ENCODE measurements at regions not wholly inside any gene's neighbourhood (a gene's known extent, or its start where the extent isn't known, plus 50 kb on each side); places are given as distances from the start of the nearest gene placed in this dataset.

DNA sequence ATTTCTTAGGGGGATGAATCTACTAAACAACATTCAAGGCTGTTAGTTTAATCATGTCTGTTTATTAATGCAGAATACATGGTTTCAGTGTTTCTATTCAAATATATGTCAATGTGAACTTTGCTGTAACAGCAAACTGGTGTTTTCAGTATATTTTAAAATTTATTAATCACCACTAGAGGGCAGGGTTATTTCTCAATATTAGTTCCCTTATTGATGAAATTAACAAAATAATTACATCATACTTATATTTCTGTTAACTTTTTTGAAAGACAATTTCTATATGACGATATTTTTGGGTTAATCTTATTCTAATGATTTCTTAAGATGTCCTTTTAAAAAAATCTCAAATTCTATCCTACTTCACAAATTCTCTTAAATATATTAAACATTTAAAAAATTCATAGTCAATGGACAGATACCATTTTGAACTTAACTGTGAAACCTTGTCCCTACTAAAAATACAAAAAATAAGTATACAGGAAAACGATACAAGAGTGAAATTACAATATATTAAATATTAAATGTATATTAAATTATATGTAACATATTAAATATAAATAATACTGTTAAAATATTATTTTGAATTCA, 1034.1 kb upstream of the PRMT6 start:
- in situ Hi-C loops (cut with HindIII; ENCODE audit: low sequenced_read_pairs) = no loop called here
- TF ChIP-seq, protein P1, sequence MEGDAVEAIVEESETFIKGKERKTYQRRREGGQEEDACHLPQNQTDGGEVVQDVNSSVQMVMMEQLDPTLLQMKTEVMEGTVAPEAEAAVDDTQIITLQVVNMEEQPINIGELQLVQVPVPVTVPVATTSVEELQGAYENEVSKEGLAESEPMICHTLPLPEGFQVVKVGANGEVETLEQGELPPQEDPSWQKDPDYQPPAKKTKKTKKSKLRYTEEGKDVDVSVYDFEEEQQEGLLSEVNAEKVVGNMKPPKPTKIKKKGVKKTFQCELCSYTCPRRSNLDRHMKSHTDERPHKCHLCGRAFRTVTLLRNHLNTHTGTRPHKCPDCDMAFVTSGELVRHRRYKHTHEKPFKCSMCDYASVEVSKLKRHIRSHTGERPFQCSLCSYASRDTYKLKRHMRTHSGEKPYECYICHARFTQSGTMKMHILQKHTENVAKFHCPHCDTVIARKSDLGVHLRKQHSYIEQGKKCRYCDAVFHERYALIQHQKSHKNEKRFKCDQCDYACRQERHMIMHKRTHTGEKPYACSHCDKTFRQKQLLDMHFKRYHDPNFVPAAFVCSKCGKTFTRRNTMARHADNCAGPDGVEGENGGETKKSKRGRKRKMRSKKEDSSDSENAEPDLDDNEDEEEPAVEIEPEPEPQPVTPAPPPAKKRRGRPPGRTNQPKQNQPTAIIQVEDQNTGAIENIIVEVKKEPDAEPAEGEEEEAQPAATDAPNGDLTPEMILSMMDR (IDR thresholded peaks at IDR 0.05; ENCODE audit: low read depth, low read length, missing control alignments) = no peak
- no peak for DNase-seq (ENCODE audit: low read depth)
- no peak overlapping the region for H3K4me3 ChIP-seq (ENCODE audit: low read depth, low read length)

DNA sequence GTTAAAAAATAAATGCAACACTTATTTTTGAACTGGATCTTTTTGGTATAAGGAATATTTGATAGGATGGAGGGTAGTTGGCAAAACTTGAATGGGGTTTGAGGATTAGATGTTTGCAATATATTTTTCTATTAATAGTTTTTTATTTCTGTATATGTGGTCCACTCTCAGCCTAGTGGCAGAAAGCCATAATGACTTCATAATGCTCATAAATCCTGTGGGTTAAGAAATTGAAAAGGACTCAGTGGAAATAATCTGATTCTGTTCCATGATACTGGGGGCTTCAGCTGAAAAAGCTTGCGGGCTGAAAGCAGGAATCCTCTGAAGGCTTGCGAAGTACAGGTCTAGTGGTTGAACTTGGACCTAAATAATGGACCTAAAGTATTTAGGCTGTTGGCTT, 1028.6 kb upstream of the PRMT6 start:
- TF ChIP-seq, protein P1 (IDR thresholded peaks at IDR 0.05; ENCODE audit: low read depth, low read length, missing control alignments) = no peak
- no peak overlapping the region for H3K4me3 ChIP-seq (ENCODE audit: low read depth, low read length)
- in situ Hi-C loops (cut with HindIII; ENCODE audit: low sequenced_read_pairs) = no loop called here
- no peak for DNase-seq (ENCODE audit: low read depth)

DNA sequence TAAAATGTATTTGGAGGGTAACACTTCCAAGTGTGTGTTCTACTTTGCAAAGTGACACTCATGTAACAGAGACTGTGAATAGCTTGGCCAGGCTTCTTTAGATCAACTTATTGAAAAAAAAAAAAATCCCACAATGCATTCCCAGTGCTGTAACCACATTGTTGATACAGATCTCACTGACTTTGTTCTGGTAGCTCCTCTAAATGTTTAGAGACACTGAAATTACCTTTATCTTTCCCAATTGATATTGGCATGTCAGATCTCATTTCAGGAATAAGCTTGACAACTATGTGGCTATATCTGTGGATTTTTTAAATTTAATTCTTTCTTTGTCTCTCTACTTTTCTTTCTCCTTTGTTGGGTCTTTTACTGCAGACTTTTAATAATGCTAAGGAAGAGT, 1018.9 kb upstream of the PRMT6 start:
- in situ Hi-C loops (cut with HindIII; ENCODE audit: low sequenced_read_pairs) = no loop called here
- no peak for DNase-seq (ENCODE audit: low read depth)
- TF ChIP-seq, protein P1 (IDR thresholded peaks at IDR 0.05; ENCODE audit: low read depth, low read length, missing control alignments) = no peak
- no peak overlapping the region for H3K4me3 ChIP-seq (ENCODE audit: low read depth, low read length)

DNA sequence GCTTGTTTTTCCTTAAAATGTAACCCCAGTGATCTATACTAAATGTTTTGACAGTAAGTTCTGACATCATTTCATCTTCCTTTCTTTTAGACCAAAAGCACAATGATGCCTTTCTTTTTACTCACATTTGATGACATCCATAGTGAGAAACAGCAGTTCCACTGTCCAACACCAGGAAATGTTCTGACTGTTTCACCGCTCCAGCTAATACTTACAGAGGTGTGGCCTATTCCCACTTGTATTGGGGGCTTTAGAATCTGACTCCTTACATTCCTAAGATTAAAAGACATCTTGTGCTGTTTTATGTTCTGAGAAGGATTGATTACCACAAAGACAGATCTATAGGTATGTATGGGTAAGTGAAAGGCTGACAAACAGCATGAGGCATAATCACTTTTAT, 1018.2 kb upstream of the PRMT6 start:
- in situ Hi-C loops (cut with HindIII; ENCODE audit: low sequenced_read_pairs) = no loop called here
- no peak for DNase-seq (ENCODE audit: low read depth)
- TF ChIP-seq, protein P1 (IDR thresholded peaks at IDR 0.05; ENCODE audit: low read depth, low read length, missing control alignments) = no peak
- H3K4me3 ChIP-seq (ENCODE audit: low read depth, low read length) = no peak overlapping the region

DNA sequence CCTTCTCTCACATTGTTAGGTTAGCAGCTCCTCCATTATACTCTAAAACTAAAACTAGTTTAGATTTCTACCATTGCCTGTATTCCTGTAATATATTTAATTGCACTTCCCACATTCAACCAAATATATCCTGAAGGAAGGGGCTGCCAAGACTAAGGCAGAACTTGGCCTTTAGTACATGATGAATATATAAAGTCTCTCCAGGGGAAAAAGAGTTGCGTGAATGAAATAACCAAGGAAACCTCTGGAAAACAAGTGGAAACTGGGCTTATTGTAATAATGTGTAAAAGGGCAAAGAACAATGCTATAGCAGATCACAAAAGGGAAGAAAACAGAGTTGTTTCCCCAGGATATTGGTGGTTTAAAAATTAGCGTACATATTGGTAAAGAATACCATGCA, 1012.5 kb upstream of the PRMT6 start:
- TF ChIP-seq, protein P1 (IDR thresholded peaks at IDR 0.05; ENCODE audit: low read depth, low read length, missing control alignments) = no peak

DNA sequence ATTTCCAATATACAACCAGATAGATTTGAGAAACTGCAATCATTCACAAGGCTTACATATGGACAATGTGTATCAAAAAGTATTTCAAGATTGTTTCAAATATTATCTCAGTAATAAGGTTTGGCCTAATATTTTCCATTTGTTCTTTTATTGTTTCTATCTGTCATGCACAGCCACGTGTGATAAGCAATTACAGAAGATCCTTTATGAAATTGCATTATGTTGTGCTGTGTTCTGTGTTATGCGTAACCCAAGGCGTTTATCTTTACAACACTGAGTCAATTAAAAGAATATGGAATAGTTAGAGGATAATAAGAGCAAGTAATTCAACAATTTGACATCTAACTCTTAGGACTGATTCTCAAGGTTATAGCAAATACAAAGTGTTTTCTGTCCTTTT, 1009.3 kb upstream of the PRMT6 start:
- in situ Hi-C loops (cut with HindIII; ENCODE audit: low sequenced_read_pairs) = no loop called here

More for the DNA sequence above, 1012.5 kb upstream of the PRMT6 start:
- DNase-seq (ENCODE audit: low read depth) = no peak
- in situ Hi-C loops (cut with HindIII; ENCODE audit: low sequenced_read_pairs) = no loop called here
- no peak overlapping the region for H3K4me3 ChIP-seq (ENCODE audit: low read depth, low read length)

More for the DNA sequence above, 1009.3 kb upstream of the PRMT6 start:
- DNase-seq (ENCODE audit: low read depth) = no peak
- H3K4me3 ChIP-seq (ENCODE audit: low read depth, low read length) = no peak overlapping the region
- TF ChIP-seq, protein P1 (IDR thresholded peaks at IDR 0.05; ENCODE audit: low read depth, low read length, missing control alignments) = no peak
